ENCODE measurements at regions not wholly inside any gene's neighbourhood (a gene's known extent, or its start where the extent isn't known, plus 50 kb on each side); places are given as distances from the start of the nearest gene placed in this dataset.

DNA sequence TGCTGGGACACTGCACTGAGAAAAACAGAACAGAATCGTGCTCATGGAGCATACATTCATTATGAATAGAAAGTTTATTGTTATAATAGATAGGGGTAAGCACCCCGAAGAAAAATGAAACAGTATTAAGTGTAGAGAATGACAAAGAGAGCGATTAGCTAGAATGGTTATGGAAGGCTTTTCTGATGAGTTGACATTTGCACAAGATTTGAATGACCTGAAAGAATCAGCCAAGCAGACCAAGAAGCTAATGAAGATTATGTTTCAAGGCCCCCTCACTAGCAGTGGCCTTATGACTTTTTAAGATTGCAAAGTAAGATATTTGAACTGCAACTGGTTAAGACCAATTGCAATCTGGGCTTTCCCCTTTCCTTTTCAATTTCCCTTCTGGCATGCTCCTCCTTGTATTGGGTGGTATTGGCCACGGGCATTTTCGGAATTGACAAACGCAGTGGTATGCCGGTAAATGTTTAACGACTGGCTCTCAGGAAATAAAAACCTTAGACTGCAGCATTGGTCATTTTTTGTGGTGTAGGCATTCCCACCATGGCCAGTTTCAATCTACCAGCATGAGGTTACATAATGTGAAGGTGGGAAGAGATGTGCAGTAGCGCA, 120.0 kb upstream of the CITED2 start:
- no peak for DNase-seq

DNA sequence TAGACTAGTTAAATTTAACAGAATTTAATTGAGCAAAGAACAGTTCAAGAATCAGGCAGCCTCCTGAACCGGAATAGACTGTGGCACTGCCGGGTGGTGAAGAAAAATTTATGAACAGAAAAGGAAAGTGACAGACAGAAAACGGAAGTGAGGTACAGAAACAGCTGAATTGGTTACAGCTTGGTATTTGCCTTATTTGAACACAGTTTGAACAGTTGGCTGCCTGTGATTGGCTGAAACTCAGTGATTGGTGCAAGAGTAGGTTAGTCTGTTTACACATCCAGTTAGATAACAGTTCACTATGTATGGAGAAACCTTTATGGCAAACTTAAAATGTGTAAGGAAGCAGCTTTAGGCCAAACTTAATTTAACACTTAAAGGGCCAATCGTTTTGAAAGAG, 116.0 kb upstream of the CITED2 start:
- no peak for DNase-seq

DNA sequence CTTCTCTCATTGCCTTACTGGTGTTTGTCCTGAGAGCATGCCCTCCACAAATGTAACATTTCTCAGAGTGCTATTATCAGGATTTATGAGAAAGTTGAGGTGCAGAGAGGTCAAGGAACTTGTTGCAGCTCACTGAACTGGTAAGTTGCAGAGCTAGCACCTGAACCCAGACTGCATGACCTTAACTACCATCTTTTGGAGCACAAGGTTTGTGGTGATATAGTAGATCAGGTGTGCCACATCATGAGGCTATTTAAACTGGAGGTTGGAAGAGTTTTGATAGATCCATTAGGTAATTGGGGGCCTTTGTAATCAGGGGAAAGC, 112.0 kb upstream of the CITED2 start:
- DNase-seq = no peak

DNA sequence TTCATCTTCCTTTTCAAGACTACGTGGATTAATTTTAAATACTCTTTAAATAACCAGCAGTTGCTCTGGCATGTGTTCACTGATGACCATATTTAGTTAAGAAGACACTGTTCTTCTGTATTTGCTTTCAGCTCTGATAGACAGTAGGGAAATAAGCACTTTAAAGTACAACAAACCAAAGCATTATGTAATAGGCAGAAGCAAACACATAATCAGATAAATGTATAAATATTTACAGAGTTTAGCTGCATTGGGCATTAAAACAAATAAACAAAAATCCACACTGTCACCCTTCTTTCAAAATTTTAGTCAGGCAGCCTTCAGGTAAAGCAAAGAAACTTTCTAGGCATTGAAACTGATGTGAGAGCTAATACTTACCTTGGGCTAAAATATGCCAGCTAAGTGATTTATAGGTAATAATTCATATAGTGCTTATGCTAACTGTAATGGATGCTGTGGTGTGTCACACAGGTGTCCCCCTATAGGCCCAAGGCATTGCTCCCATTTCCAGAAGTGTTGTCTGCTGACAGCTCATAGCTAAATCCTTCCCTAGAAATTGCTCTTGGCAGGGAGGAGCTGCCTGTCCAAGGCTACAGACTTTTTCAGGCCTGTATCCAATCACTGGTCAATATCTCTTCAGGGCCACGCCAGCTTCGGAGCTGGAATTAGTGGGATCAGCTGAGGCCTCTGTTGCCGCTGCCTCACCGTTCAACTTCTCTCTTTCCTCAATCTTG, 111.5 kb upstream of the CITED2 start:
- DNase-seq = no peak

DNA sequence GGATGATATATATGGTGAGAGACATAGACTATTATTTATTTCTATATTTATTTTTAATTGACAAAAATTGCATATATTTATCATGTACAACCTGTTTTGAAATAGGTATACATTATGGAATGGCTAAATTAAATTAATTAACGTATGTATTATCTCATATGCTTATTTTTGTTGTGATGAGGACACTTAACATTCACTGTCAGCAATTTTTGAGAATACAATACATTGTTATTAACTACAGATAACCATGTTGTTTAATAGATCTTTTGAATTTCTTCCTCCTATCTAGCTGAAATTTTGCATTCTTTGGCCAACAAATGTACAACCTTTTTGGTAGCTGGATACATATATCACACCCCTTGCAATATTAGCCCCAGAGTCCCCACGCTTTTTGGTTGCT, 110.7 kb upstream of the CITED2 start:
- no peak for DNase-seq

GRCh38 chr6:139483079-139483478, 108.6 kb upstream of the CITED2 start:
- DNase-seq = no peak

- no peak for DNase-seq
Measured at GRCh38 chr6:139482287-139482686, 107.8 kb upstream of the CITED2 start.

GRCh38 chr6:139480356-139481165, 106.1 kb upstream of the CITED2 start:
- no peak for DNase-seq

- no peak for DNase-seq
Measured at GRCh38 chr6:139479433-139480222, 105.2 kb upstream of the CITED2 start.

DNA sequence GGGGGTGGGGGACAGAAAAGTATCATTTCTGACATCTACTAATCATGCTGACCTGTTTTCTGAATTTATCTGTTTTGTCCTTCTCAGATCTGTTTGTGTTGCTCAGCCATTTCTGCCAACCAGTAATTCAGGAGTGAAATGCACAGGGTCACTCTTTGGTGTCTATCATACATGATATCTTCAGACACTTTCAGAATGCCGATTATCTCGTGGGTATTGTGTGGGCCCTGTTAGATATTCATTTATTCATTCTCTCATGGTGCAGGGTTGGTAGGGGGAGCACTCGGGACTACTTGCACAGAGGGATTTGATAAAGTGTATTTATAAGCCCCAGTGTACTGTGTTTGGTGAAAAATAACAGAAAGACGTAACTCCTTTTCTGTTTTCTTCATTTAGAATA, 101.2 kb upstream of the CITED2 start:
- DNase-seq = no peak

GRCh38 chr6:139475241-139475640, 100.8 kb upstream of the CITED2 start:
- no peak for DNase-seq

DNA sequence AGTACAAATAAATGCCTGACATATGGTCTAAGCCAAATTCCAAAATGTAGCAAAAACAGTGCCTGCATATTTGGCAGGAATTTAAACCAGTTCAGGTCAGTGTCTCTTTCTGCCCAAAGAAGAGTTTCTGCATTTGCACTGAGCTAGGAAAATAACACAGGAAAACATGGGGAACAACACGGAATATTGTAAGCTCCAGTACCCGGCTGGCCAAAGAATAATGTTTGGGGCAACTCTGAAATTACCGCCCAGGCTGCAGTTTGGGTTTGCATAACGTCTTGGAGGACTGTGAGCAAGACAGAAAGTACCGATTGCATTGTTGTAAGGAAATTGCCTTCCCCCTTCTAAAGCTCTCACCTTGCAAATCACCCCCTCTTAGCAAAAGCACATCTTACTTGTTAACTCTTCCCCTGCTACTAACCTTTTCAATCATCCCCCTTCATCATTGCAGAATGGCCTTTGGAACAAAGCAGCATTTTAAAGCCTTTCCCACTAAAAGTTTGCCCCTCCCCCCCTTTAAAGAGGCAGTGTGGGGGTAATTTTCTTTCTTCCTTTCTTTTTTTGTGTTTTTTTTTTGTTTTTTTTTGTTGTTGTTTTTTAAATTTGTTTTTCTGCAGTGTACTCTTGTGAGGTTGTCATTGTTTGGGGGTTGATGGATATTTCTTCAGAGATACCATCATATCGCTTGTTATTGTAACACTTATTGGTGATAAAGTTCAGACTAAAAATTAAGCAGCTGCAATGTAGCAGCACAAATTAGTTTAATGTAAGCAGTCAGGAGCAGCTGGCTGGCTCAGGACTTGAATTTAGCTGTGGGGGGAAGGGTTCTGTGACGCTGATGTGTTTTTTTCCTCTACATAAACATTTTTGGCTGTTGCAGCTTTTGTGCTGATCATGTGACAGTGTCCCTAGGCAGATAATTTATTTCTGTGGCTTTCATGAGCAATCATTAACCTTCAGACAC, 100.0 kb upstream of the CITED2 start:
- peak; percentile 84 for DNase-seq

GRCh38 chr6:139473731-139474130, 99.3 kb upstream of the CITED2 start:
- DNase-seq = no peak

- no peak for DNase-seq
Measured at GRCh38 chr6:139473231-139473701, 98.8 kb upstream of the CITED2 start.

DNA sequence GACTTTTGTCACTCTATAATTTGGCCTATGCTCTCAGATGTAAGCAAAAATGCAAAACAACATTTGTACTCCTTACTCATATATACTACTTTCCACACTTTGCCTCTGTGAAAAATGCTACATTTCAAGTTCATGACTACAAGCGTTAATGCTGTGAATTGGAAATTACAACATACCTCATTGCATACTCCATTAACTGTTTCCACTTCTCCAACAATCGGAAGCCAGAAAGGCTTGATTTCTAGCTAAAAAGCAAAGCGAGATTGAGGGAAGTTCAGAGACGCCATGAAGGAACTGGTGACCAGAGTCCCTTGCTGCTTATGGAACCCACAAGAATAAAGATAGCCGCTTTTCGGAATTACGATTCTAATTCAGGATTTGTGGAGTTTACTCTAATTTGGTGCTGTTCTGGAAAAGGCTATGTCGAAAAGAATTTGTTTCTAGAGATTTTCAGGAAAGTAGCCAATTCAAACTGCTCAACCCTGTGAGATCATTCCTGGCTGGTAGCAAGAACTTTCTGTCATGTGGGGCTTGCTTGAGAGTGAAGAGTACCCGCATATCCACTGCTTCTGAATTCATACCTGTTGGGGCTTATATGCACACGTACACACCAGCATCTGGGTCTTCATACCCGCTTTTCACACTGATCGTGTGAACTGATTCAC, 98.0 kb upstream of the CITED2 start:
- no peak for DNase-seq

DNA sequence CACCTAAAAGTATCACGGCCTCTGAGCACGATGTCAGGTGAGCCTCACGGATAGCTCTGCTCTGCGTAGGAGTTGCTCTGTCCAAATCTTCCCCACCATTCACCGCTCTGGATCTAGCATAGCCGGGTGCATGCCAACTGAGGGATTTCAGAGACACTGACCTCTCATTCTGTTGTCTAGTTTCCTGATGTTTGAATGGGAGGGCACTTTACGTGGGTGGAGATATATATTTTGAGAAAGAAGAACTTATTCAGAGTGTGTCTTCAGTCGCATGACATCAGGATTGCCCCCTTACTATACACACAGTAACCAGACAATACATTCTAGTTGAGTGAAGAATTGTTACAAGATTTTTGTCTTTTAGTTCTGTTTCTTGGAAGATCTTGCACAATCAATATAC, 96.5 kb upstream of the CITED2 start:
- no peak for DNase-seq

DNA sequence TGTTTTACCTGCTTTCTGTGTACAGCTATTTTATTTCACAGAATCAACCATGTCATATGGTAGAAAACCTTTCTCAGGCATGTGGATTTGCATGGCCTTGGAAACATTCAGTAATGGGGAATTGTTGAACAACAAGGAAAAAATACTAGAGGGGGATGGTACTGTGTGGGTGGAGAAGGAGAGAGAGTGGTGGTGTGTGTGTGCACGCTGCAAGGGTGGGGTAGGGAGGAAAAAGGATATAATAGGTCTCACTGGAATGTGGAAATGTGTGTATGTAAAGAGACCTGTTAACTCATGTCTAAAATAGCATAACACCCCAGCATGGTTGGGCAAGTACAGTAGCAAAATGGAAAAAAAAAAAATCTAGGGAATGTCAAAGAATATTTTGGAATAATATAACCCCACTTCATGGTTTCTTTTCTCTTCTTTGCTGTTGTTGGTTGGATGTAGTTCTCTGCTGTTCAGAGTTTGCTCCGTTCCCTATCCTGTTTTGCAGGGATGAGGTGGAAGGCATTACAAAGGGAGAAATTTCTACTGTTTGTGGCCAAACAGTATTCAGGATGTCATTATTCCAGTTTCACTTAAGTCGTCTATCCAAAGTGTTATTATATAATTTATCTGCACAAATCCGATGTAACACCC, 93.9 kb upstream of the CITED2 start:
- no peak for DNase-seq

GRCh38 chr6:139457476-139457875, 83.0 kb upstream of the CITED2 start:
- no peak for DNase-seq

GRCh38 chr6:139452148-139452876, 77.9 kb upstream of the CITED2 start:
- DNase-seq = no peak

- DNase-seq = no peak
Measured at GRCh38 chr6:139449611-139450000, 75.2 kb upstream of the CITED2 start.
